Calu3 (cell line): ENCODE measurements at regions not wholly inside any gene's neighbourhood (a gene's known extent, or its start where the extent isn't known, plus 50 kb on each side); places are given as distances from the start of the nearest gene placed in this dataset.

ENCODE experiments used
- BruUV-seq: library from RNA; stranded (reverse); fragments of 400-500 nt; replicated peaks from 2 replicates; lab custom pipeline; 2021; lab: Mats Ljungman, UMichigan
- CTCF ChIA-PET: fragments of 300-600 bp; sonication (Branson Sonifier 250); formaldehyde crosslinking; loops from one replicate; lab custom pipeline; 2022; ENCODE audit warnings: antibody characterized with exemption; lab: Charles Lee
- DNase-seq: peaks from one replicate; pipeline ENCODE4 v3.0.0; 2022
- H3K27ac Mint-ChIP-seq: one replicate; pipeline ENCODE4 v1.8.0; 2022; ENCODE audit warnings: mixed read lengths; ENCODE audit not compliant: unreplicated experiment
- H3K27me3 Mint-ChIP-seq: one replicate; pipeline ENCODE4 v1.8.0; 2022; ENCODE audit warnings: mixed read lengths; ENCODE audit not compliant: unreplicated experiment
- H3K36me3 Mint-ChIP-seq: one replicate; pipeline ENCODE4 v1.8.0; 2022; ENCODE audit warnings: mild to moderate bottlenecking, moderate library complexity, mixed read lengths; ENCODE audit not compliant: insufficient read depth, unreplicated experiment
- H3K4me1 Mint-ChIP-seq: one replicate; pipeline ENCODE4 v1.8.0; 2022; ENCODE audit warnings: mild to moderate bottlenecking, low read depth, mixed read lengths; ENCODE audit not compliant: unreplicated experiment
- H3K4me3 Mint-ChIP-seq: one replicate; pipeline ENCODE4 v1.8.0; 2022; ENCODE audit warnings: mild to moderate bottlenecking, low read depth, moderate library complexity, mixed read lengths; ENCODE audit not compliant: unreplicated experiment
- H3K9me3 Mint-ChIP-seq: one replicate; pipeline ENCODE4 v1.8.0; 2022; ENCODE audit warnings: low read depth, mixed read lengths; ENCODE audit not compliant: unreplicated experiment
- CTCF ChIP-seq: fragments of 200-600 bp; IDR thresholded peaks from one replicate; pipeline ENCODE4 v1.8.0; 2022; ENCODE audit warnings: antibody characterized with exemption; ENCODE audit not compliant: unreplicated experiment
- intact Hi-C: fragments of 100-400 bp; cut with micrococcal nuclease; formaldehyde crosslinking; loops from one replicate; pipeline ENCODE4 v1.10.0; 2022; ENCODE audit not compliant: unreplicated experiment

GRCh38 chr10:8811201-8811600 lies 756.7 kb downstream of the GATA3 start:
- H3K4me1 Mint-ChIP-seq: peaks cover 14% of the 10 kb centered on the region
- BruUV-seq: no TSS peak
- H3K27ac Mint-ChIP-seq: peak overlapping the region; percentile 48
- H3K27me3 Mint-ChIP-seq: no peaks in the 10 kb centered on the region
- CTCF ChIA-PET: interaction anchor here (0.6 kb wide), 1 partner anchor 249 kb away, joined by 4 read pairs; no protein-coding TSS in a partner anchor
- H3K4me3 Mint-ChIP-seq: no peak overlapping the region
- peaks cover 7% of the 10 kb centered on the region for H3K9me3 Mint-ChIP-seq
- no peaks in the 10 kb centered on the region for H3K36me3 Mint-ChIP-seq
- intact Hi-C loops: no loop called here
- no peak for TF ChIP-seq CTCF
- peak; percentile 10 for DNase-seq

- BruUV-seq: no TSS peak
- no peak for DNase-seq
- Mint-ChIP-seq H3K4me1 (peaks cover 10% of the 10 kb centered on the region), H3K9me3 (peaks cover 2% of the 10 kb centered on the region), H3K27me3 (no peaks in the 10 kb centered on the region), H3K36me3 (no peaks in the 10 kb centered on the region), H3K27ac (no peak overlapping the region), H3K4me3 (no peak overlapping the region)
- no peak for TF ChIP-seq CTCF
- CTCF ChIA-PET: no interaction called here
- intact Hi-C loops: no loop called here
Measured at GRCh38 chr10:8815969-8816368, 761.5 kb downstream of the GATA3 start.

GRCh38 chr10:8817299-8817698 lies 762.8 kb downstream of the GATA3 start:
- DNase-seq: no peak
- no peak for TF ChIP-seq CTCF
- CTCF ChIA-PET: no interaction called here
- H3K4me1 Mint-ChIP-seq: peaks cover 10% of the 10 kb centered on the region
- no peaks in the 10 kb centered on the region for H3K36me3 Mint-ChIP-seq
- H3K27me3 Mint-ChIP-seq: no peaks in the 10 kb centered on the region
- H3K4me3 Mint-ChIP-seq: no peak overlapping the region
- intact Hi-C loops: no loop called here
- H3K9me3 Mint-ChIP-seq: peaks cover 2% of the 10 kb centered on the region
- no peak overlapping the region for H3K27ac Mint-ChIP-seq
- BruUV-seq: no TSS peak

- H3K36me3 Mint-ChIP-seq: peaks cover 5% of the 10 kb centered on the region
- no peak overlapping the region for H3K27ac Mint-ChIP-seq
- CTCF ChIA-PET: no interaction called here
- TF ChIP-seq CTCF: no peak
- H3K4me3 Mint-ChIP-seq: no peak overlapping the region
- DNase-seq: no peak
- H3K27me3 Mint-ChIP-seq: no peaks in the 10 kb centered on the region
- no TSS peak for BruUV-seq
- H3K9me3 Mint-ChIP-seq: no peaks in the 10 kb centered on the region
- intact Hi-C loops: no loop called here
- peaks cover 8% of the 10 kb centered on the region for H3K4me1 Mint-ChIP-seq
Measured at GRCh38 chr10:8825611-8826010, 771.1 kb downstream of the GATA3 start.
